ENCODE measurements at regions not wholly inside any gene's neighbourhood (a gene's known extent, or its start where the extent isn't known, plus 50 kb on each side); places are given as distances from the start of the nearest gene placed in this dataset.

GRCh38 chr22:46072110-46072881 lies 78.0 kb upstream of the PPARA start:
- peak; percentile 85 to 88 for DNase-seq (ENCODE audit: low spot score in 2 of 2)
- Histone ChIP-seq H3K27ac (peak overlapping the region; percentile 98), H3K4me1 (peaks cover 49% of the 10 kb centered on the region), H3K4me3 (peak overlapping the region; percentile 79), H3K27me3 (no peaks in the 10 kb centered on the region), H3K36me3 (no peaks in the 10 kb centered on the region), H3K9me3 (no peaks in the 10 kb centered on the region)
- under 1% methylated on average over 23 of the region's 81 CpGs for WGBS
- TF ChIP-seq POLR2AphosphoS5 (IDR thresholded peaks at IDR 0.05) (peak in 2 of 3 donors; percentile 41 to 45), POLR2A (IDR thresholded peaks at IDR 0.05) (no peak)

GRCh38 chr22:46072981-46073682 lies 77.2 kb upstream of the PPARA start:
- Histone ChIP-seq H3K4me1 (peaks cover 51% of the 10 kb centered on the region), H3K4me3 (peak overlapping the region; percentile 79), H3K27ac (peak overlapping the region; percentile 98), H3K27me3 (no peaks in the 10 kb centered on the region), H3K9me3 (no peaks in the 10 kb centered on the region), H3K36me3 (no peaks in the 10 kb centered on the region)
- TF ChIP-seq CTCF (IDR thresholded peaks at IDR 0.05): no peak
- no peak for TF ChIP-seq POLR2A (IDR thresholded peaks at IDR 0.05)
- TF ChIP-seq EP300 (IDR thresholded peaks at IDR 0.05): no peak
- TF ChIP-seq POLR2AphosphoS5 (IDR thresholded peaks at IDR 0.05): no peak
- DNase-seq (ENCODE audit: low spot score in 2 of 2): peak in 1 of 2 donors; percentile 69
- WGBS: 10% methylated on average over 16 of the region's 16 CpGs

GRCh38 chr22:46073683-46074504 lies 76.4 kb upstream of the PPARA start:
- DNase-seq (ENCODE audit: low spot score in 2 of 2): peak; percentile 68 to 83
- Histone ChIP-seq H3K4me1 (peaks cover 51% of the 10 kb centered on the region), H3K36me3 (no peaks in the 10 kb centered on the region), H3K27me3 (no peaks in the 10 kb centered on the region), H3K27ac (peak overlapping the region; percentile 98), H3K9me3 (no peaks in the 10 kb centered on the region), H3K4me3 (peak overlapping the region; percentile 79)
- TF ChIP-seq POLR2AphosphoS5 (IDR thresholded peaks at IDR 0.05) (peak in 1 of 3 donors; percentile 27), EP300 (IDR thresholded peaks at IDR 0.05) (no peak)
- WGBS: 17% methylated on average over 21 of the region's 28 CpGs

GRCh38 chr22:46074771-46075551 lies 75.4 kb upstream of the PPARA start:
- Histone ChIP-seq H3K4me3 (peak overlapping the region; percentile 79), H3K27me3 (no peaks in the 10 kb centered on the region), H3K27ac (peak overlapping the region; percentile 98), H3K4me1 (peaks cover 61% of the 10 kb centered on the region), H3K36me3 (no peaks in the 10 kb centered on the region), H3K9me3 (no peaks in the 10 kb centered on the region)
- TF ChIP-seq EP300 (IDR thresholded peaks at IDR 0.05) (no peak), POLR2A (IDR thresholded peaks at IDR 0.05) (no peak), CTCF (IDR thresholded peaks at IDR 0.05) (no peak), POLR2AphosphoS5 (IDR thresholded peaks at IDR 0.05) (no peak)
- 6% methylated on average over 18 of the region's 19 CpGs for WGBS
- peak; percentile 62 to 77 for DNase-seq (ENCODE audit: low spot score in 2 of 2)

- Histone ChIP-seq H3K27me3 (no peaks in the 10 kb centered on the region), H3K9me3 (no peaks in the 10 kb centered on the region), H3K27ac (peak overlapping the region; percentile 98), H3K36me3 (no peaks in the 10 kb centered on the region), H3K4me3 (peak overlapping the region; percentile 79), H3K4me1 (peaks cover 64% of the 10 kb centered on the region)
- WGBS: 14% methylated on average over 14 of the region's 15 CpGs
- TF ChIP-seq POLR2AphosphoS5 (IDR thresholded peaks at IDR 0.05) (no peak), POLR2A (IDR thresholded peaks at IDR 0.05) (no peak), CTCF (IDR thresholded peaks at IDR 0.05) (no peak), EP300 (IDR thresholded peaks at IDR 0.05) (no peak)
- peak; percentile 59 to 74 for DNase-seq (ENCODE audit: low spot score in 2 of 2)
Measured at GRCh38 chr22:46075764-46076531, 74.4 kb upstream of the PPARA start.
